ENCODE measurements at regions not wholly inside any gene's neighbourhood (a gene's known extent, or its start where the extent isn't known, plus 50 kb on each side); places are given as distances from the start of the nearest gene placed in this dataset.
"Not testable (repeated sequence)": the region's sequence is repeated elsewhere in the genome, so short reads cannot be mapped to it uniquely, and the experiment has no call there.

- DNase-seq = no peak
Measured at GRCh38 chr2:175312137-175312536, 130.6 kb upstream of the ATP5MC3 start.

GRCh38 chr2:175310813-175311504 is 129.4 kb upstream of the ATP5MC3 start:
- DNase-seq = no peak

DNA sequence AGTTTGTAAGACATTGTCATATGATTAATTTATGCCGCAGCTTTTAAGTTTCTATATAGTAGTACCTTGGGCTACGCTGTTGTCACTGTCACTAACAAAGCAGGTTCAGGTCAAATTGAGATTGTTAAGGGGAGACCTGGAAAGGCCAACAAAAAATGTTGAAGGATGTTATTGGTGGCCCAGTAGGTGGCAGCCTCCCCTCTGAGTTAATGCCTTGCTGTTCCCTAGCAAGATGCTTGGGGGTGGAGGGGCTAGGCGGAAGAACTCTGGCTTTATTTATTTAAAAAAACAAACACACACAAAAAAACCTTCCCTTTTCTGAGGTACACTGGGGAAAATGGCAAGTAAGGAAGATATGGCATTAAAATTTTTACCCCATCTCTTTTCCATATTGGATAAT is 128.3 kb upstream of the ATP5MC3 start:
- no peak for DNase-seq

- DNase-seq = no peak
Measured at GRCh38 chr2:175308005-175308404, 126.5 kb upstream of the ATP5MC3 start.

DNA sequence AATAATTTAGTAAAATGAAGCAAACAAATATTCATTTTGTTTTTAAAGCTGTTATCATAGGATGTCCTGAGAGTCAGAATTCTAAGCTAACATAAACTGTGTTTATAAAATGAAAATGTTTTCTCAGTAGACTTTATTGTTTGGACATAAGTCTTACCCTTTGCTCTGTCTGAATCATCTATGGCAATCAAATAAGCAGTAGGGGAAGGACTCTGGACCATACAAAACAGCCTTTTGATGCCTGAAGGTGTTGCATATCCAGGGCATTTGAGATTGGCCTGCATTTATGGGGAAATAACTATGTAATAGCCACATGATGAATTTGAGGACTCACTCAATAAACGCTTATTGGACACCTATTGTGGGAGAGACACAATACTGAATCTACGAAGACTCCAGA is 123.0 kb upstream of the ATP5MC3 start:
- no peak for DNase-seq

GRCh38 chr2:175293776-175294175 is 112.3 kb upstream of the ATP5MC3 start:
- no peak for DNase-seq

DNA sequence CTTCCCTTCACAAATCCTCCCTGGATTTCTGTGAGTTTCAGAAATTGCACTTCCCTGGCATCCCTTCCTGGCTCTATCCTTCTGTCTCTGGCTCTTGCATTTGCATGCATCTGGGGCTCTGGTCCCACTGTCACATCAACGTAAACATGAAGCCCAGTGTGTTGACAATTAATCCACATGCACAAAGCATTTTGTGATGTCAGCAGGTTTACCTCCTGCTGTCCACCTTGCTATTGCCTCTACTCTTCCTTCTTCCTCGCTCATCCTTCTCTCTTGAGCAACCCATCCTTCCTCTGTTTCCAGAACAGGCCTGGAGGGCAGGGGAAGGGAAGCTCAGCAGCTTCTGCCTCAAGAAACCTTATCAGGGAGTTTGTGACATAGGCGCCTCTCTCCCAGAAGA is 111.7 kb upstream of the ATP5MC3 start:
- DNase-seq = no peak

- no peak for DNase-seq
Measured at GRCh38 chr2:175282886-175283285, 101.4 kb upstream of the ATP5MC3 start.

DNA sequence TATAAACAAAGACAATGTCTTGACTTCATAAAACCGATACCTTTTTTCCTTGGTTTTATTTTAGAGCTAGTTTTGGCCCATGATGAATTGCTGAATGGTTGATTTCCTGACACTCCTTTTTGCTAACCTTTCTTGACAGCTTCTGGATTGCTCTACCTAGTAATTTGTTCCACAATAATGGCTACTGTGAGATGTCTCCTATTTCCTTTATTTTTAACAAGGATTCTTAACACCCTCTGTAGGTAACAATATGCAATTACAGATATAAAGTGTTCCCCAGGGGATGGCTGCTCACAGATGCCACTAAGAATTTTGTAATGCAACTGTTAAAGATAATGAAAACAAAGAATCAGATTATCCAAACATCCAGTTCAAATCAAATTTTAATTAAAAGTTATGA is 100.8 kb upstream of the ATP5MC3 start:
- DNase-seq = peak; percentile 10

DNA sequence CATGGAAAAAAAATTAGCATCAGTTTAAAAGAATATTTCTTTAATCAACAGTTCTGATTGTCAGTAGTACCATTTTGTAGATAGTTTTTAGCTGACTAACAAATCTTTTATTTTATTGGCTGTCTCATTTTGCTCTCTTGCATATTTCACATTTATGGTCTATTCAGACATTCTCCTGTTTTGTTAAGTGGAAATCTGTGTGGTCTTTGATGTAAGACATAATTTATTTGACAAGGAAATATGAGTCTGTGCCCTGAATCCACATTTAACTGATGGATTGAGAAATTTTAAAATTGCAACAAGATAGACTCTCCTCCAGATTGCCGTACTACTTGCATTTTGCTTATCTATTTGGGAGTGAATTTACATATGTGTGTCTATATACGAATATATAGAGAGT is 96.3 kb upstream of the ATP5MC3 start:
- no peak for DNase-seq

DNA sequence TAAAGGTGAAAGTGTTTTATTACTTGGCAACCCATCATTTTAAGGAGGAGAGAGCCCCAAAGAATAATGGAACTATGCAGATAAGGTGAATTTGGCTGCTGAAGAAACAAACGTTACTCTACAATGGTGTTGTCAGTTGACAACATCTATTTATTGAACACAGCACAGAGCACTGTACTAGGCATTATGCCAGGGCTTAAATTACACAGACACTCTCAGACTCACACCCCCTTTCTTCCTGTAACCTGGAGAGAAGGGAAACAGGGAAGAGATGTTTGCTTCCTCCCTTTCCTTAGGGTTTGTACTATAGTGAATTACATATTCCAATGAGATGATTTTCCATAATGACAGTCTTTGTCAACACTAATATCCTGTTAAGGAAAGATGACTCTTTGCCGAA is 94.0 kb upstream of the ATP5MC3 start:
- no peak for DNase-seq

- DNase-seq = no peak
Measured at GRCh38 chr2:175259164-175259563, 77.7 kb upstream of the ATP5MC3 start.

- no peak for DNase-seq
Measured at GRCh38 chr2:175256806-175257585, 75.5 kb upstream of the ATP5MC3 start.

- DNase-seq = not testable (repeated sequence)
Measured at GRCh38 chr2:175256391-175256790, 74.9 kb upstream of the ATP5MC3 start.

DNA sequence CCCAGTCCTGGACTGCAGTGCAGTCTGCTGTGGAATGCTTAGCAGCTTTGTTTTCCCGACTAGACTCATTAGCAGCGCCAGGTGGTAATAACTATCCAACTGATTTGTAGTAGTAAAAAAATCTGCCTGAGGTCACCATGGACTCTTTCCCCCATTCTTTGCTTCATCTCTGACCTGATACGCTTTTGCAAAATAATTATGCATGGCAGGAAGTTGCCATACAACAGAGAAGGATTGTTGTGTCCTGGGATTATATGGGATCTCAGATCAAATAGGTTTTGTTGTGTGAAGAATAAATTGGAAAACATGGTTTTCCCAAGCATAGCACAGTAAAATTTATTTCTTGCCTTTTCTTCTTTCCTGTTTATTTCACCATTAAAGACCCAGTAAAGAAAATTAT is 72.4 kb upstream of the ATP5MC3 start:
- DNase-seq = no peak

DNA sequence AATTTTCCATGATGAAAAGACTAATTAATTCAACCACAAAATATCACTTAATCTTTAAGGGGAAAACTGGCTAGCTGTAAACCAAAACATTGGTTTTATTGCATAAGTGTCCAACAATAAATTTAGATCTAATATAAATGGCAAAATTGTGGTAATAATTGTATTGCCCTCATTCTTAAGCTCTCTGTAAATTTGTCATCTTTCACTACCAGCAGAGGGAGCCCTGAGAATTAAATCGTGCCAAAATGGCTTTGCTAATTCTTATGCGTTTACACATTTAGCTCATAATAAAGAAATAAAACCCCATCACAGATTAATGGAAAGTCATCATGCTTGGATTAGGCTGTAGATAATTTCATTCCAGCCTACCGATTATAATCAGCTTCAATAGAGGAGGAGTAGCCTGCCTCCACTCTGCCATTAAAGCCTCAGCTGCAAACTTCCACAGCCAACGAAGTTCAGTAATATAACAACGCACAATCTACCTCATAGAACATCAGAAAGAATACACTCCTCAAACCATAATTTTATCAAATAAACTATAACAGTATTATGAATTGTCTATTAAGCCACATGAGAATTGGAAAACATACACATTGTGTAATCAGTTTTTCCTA is 70.0 kb upstream of the ATP5MC3 start:
- DNase-seq = peak; percentile 5

GRCh38 chr2:175247159-175247558 is 65.6 kb upstream of the ATP5MC3 start:
- no peak for DNase-seq

DNA sequence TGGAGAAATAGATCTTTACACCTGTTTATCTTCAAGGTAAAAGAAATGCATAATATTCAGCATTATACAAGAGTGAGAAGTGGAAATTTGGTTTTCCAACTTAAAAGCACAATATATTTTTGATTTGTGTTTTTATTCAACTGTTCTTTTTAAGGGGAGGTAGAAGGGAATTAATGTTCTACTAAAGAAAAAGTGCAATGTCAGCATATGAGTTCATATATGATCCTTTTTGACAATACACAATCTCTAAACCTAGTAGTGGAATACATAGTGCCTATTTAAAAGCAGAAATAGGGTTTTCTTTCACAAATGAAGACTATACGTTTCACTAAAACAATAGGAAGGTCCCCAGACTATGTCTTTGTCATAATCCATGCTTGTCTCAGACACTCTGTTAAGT is 63.2 kb upstream of the ATP5MC3 start:
- DNase-seq = no peak

- DNase-seq = no peak
Measured at GRCh38 chr2:175241691-175242090, 60.2 kb upstream of the ATP5MC3 start.

- not testable (repeated sequence) for DNase-seq
Measured at GRCh38 chr2:175240033-175240432, 58.5 kb upstream of the ATP5MC3 start.

DNA sequence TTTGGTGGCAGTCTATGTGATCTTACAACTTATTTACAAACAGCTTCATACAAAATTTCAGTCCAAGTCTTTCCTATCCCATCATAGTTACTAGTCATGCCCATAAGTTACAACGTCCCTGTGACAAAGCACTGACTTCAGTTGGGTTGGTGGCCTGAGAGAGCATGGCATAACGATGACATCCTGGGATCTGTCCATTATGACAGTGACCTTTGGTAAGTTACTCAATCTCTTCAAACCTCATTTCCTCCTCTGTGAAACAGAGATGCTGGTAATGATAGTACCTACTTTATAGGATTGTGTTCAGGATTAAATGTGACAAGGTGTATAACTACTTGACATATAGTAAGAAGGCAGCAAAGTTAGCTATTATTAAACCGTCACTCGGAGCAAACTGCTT is 55.4 kb upstream of the ATP5MC3 start:
- no peak for DNase-seq

- DNase-seq = no peak
Measured at GRCh38 chr2:175234650-175235049, 53.1 kb upstream of the ATP5MC3 start.

DNA sequence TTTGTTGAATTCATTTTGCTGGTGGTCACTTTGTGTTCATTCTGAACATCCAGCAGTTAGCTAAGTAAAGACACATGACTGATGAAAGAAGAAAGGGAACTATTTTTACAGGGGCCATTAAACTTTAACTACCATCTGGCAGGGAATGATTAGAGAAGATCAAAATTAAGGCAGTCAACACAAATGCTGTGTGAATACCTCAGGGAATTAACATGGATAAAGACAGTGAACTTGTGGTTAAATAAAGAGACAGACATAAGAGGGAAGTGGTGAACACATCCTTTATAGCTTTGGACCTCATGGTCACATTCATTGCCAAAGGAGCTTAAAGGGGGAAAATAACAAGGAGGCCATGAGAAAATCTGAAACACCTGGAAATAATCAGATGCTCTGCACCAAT is 52.6 kb upstream of the ATP5MC3 start:
- DNase-seq = no peak

DNA sequence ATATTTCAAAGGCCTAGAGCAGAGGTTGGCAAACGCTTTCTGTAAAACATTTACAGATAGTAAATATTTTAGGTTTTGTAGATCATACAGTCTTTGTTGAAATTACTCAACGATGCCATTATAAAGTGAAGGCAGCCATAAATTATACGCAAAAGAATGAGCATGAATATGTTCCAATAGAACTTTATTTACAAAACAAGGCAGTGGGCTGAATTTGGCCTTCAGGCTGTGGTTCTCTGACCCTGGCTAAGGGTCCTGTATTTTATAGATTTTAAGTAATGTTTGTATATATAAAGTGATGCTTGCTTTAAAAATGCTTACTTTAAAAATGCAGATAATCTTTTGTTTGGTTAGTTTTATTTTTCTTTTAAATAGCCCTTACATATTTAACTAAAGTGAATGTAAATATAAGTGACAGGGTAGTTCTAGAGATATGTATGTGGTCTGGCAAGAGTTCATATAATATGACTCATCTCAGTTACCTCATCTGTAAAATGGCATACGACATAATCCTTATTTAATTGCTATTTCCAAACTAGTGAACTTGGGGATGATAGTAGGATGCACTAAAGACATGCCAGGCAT is 51.7 kb upstream of the ATP5MC3 start:
- no peak for DNase-seq
